Muscle of leg (tissue), 3 donors: ENCODE measurements at regions not wholly inside any gene's neighbourhood (a gene's known extent, or its start where the extent isn't known, plus 50 kb on each side); places are given as distances from the start of the nearest gene placed in this dataset.
A peak's percentile ranks its signal among the peaks of the same experiment; 100 is the strongest.

ENCODE experiments used
- DNase-seq: peaks from one replicate; pipeline ENCODE4 v3.0.0; 2013
- H3K27ac ChIP-seq: one replicate; pipeline ENCODE4 v1.5.1; 2013; ENCODE audit warnings: mild to moderate bottlenecking, low read length, control low read depth
- H3K27me3 ChIP-seq: one replicate; pipeline ENCODE4 v1.6.1; 2013; ENCODE audit warnings: low read length; ENCODE audit not compliant: control insufficient read depth, insufficient read depth
- H3K36me3 ChIP-seq: one replicate; pipeline ENCODE4 v1.6.1; 2013; ENCODE audit warnings: low read length; ENCODE audit not compliant: control insufficient read depth, insufficient read depth
- H3K4me1 ChIP-seq: one replicate; pipeline ENCODE4 v1.6.1; 2013; ENCODE audit warnings: low read length; ENCODE audit not compliant: control insufficient read depth, insufficient read depth
- H3K4me3 ChIP-seq: one replicate; pipeline ENCODE4 v1.5.1; 2013; ENCODE audit warnings: low read length, control low read depth
- H3K9me3 ChIP-seq: replicated peaks from 2 replicates; pipeline ENCODE4 v1.6.1; 2013; ENCODE audit warnings: low read depth, low read length; ENCODE audit not compliant: control insufficient read depth
- WGBS: methylation state at CpG from one replicate; pipeline ENCODE4 v1.1.5; 2013; ENCODE audit warnings: missing lambda C conversion rate; ENCODE audit not compliant: insufficient coverage; 5-methylcytosine and 5-hydroxymethylcytosine counted together

- WGBS, result 89% methylated on average over 8 of the region's 8 CpGs
- no peak overlapping the region for H3K27ac ChIP-seq
- H3K27me3 ChIP-seq, result no peaks in the 10 kb centered on the region
- no peaks in the 10 kb centered on the region for H3K9me3 ChIP-seq
- no peaks in the 10 kb centered on the region for H3K4me1 ChIP-seq
- no peaks in the 10 kb centered on the region for H3K36me3 ChIP-seq
- no peak for DNase-seq
- H3K4me3 ChIP-seq, result no peak overlapping the region
Observed at GRCh38 chr2:777546-777945, 100.3 kb upstream of the TMEM18 start.

GRCh38 chr2:777051-777450 is 99.8 kb upstream of the TMEM18 start:
- no peak overlapping the region for H3K4me3 ChIP-seq
- no peaks in the 10 kb centered on the region for H3K36me3 ChIP-seq
- H3K27ac ChIP-seq, result no peak overlapping the region
- no peaks in the 10 kb centered on the region for H3K27me3 ChIP-seq
- whole genome bisulfite sequencing, result 80% methylated on average over 14 of the region's 15 CpGs
- H3K9me3 ChIP-seq, result no peaks in the 10 kb centered on the region
- DNase-seq, result no peak
- H3K4me1 ChIP-seq, result no peaks in the 10 kb centered on the region

- DNase-seq, result no peak
- H3K4me3 ChIP-seq, result no peak overlapping the region
- WGBS, result 56% methylated on average over 3 of the region's 11 CpGs
- H3K36me3 ChIP-seq, result no peaks in the 10 kb centered on the region
- no peaks in the 10 kb centered on the region for H3K27me3 ChIP-seq
- H3K9me3 ChIP-seq, result no peaks in the 10 kb centered on the region
- H3K4me1 ChIP-seq, result no peaks in the 10 kb centered on the region
- no peak overlapping the region for H3K27ac ChIP-seq
Observed at GRCh38 chr2:776487-776886, 99.3 kb upstream of the TMEM18 start.

GRCh38 chr2:776038-776437 is 98.8 kb upstream of the TMEM18 start:
- WGBS, result 54% methylated on average over 2 of the region's 6 CpGs
- H3K27ac ChIP-seq, result no peak overlapping the region
- DNase-seq, result no peak
- no peaks in the 10 kb centered on the region for H3K9me3 ChIP-seq
- H3K4me3 ChIP-seq, result no peak overlapping the region
- H3K4me1 ChIP-seq, result no peaks in the 10 kb centered on the region
- H3K36me3 ChIP-seq, result no peaks in the 10 kb centered on the region
- no peaks in the 10 kb centered on the region for H3K27me3 ChIP-seq

- Histone ChIP-seq H3K9me3 (no peaks in the 10 kb centered on the region), H3K4me3 (no peak overlapping the region), H3K27ac (no peak overlapping the region), H3K36me3 (no peaks in the 10 kb centered on the region), H3K4me1 (no peaks in the 10 kb centered on the region), H3K27me3 (no peaks in the 10 kb centered on the region)
- 12% methylated on average over 4 of the region's 7 CpGs for WGBS
- peak; percentile 13 for DNase-seq
Observed at GRCh38 chr2:774436-774835, 97.2 kb upstream of the TMEM18 start.

- no peaks in the 10 kb centered on the region for H3K9me3 ChIP-seq
- H3K27me3 ChIP-seq, result no peaks in the 10 kb centered on the region
- no peaks in the 10 kb centered on the region for H3K36me3 ChIP-seq
- 68% methylated on average over 6 of the region's 11 CpGs for WGBS
- no peak overlapping the region for H3K4me3 ChIP-seq
- no peaks in the 10 kb centered on the region for H3K4me1 ChIP-seq
- no peak overlapping the region for H3K27ac ChIP-seq
- DNase-seq, result no peak
Observed at GRCh38 chr2:773256-774160, 96.3 kb upstream of the TMEM18 start.

GRCh38 chr2:771538-771937 is 94.3 kb upstream of the TMEM18 start:
- DNase-seq, result no peak
- 82% methylated on average over 12 of the region's 12 CpGs for WGBS
- H3K4me1 ChIP-seq, result no peaks in the 10 kb centered on the region
- H3K9me3 ChIP-seq, result no peaks in the 10 kb centered on the region
- no peak overlapping the region for H3K27ac ChIP-seq
- H3K36me3 ChIP-seq, result no peaks in the 10 kb centered on the region
- H3K4me3 ChIP-seq, result no peak overlapping the region
- H3K27me3 ChIP-seq, result no peaks in the 10 kb centered on the region

- no peak overlapping the region for H3K4me3 ChIP-seq
- H3K4me1 ChIP-seq, result no peaks in the 10 kb centered on the region
- H3K36me3 ChIP-seq, result no peaks in the 10 kb centered on the region
- H3K27me3 ChIP-seq, result no peaks in the 10 kb centered on the region
- 100% methylated on average over 2 of the region's 2 CpGs for WGBS
- H3K9me3 ChIP-seq, result no peaks in the 10 kb centered on the region
- DNase-seq, result no peak
- no peak overlapping the region for H3K27ac ChIP-seq
Observed at GRCh38 chr2:770776-771175, 93.6 kb upstream of the TMEM18 start.

- H3K9me3 ChIP-seq, result no peaks in the 10 kb centered on the region
- no peaks in the 10 kb centered on the region for H3K4me1 ChIP-seq
- H3K36me3 ChIP-seq, result no peaks in the 10 kb centered on the region
- whole genome bisulfite sequencing, result 83% methylated on average over 2 of the region's 2 CpGs
- no peaks in the 10 kb centered on the region for H3K27me3 ChIP-seq
- H3K27ac ChIP-seq, result no peak overlapping the region
- no peak for DNase-seq
- H3K4me3 ChIP-seq, result no peak overlapping the region
Observed at GRCh38 chr2:769771-770170, 92.6 kb upstream of the TMEM18 start.

- Histone ChIP-seq H3K27ac (no peak overlapping the region), H3K4me3 (no peak overlapping the region), H3K36me3 (no peaks in the 10 kb centered on the region), H3K27me3 (no peaks in the 10 kb centered on the region), H3K9me3 (no peaks in the 10 kb centered on the region), H3K4me1 (peaks cover 8% of the 10 kb centered on the region)
- DNase-seq, result no peak
- 60% methylated on average over 1 of the region's 10 CpGs for WGBS
Observed at GRCh38 chr2:768451-768850, 91.2 kb upstream of the TMEM18 start.
